GM10248 (cell line): ENCODE measurements at regions not wholly inside any gene's neighbourhood (a gene's known extent, or its start where the extent isn't known, plus 50 kb on each side); places are given as distances from the start of the nearest gene placed in this dataset.

Experiments
- CTCF ChIA-PET: fragments of 300-600 bp; sonication (Branson Sonifier 250); formaldehyde crosslinking; extraction: SDS; loops from one replicate; lab custom pipeline; 2021; ENCODE audit warnings: antibody characterized with exemption; lab: Yijun Ruan, JAX
- POLR2A ChIA-PET: fragments of 350-650 bp; sonication (Branson Sonifier 250); formaldehyde crosslinking; extraction: SDS; loops from one replicate; lab custom pipeline; 2020; ENCODE audit warnings: antibody characterized with exemption; lab: Yijun Ruan, JAX
- DNase-seq: peaks from one replicate; pipeline ENCODE4 v3.0.0; 2012; ENCODE audit errors: extremely low spot score
- CTCF ChIP-seq: IDR thresholded peaks from 2 replicates; pipeline ENCODE4 v1.5.1; 2012; ENCODE audit warnings: mild to moderate bottlenecking, low read depth; ENCODE audit errors: extremely low read depth, missing control alignments, control extremely low read depth

- DNase-seq = no peak
- TF ChIP-seq CTCF = no peak
- CTCF ChIA-PET = no interaction called here
- POLR2A ChIA-PET = no interaction called here
Observed at GRCh38 chr1:81493102-81493869, 307.4 kb upstream of the ADGRL2 start.

GRCh38 chr1:81492628-81493027, 308.1 kb upstream of the ADGRL2 start:
- TF ChIP-seq CTCF = no peak
- ChIA-PET POLR2A (no interaction called here), CTCF (no interaction called here)
- no peak for DNase-seq

GRCh38 chr1:81490614-81491013, 310.1 kb upstream of the ADGRL2 start:
- ChIA-PET CTCF (interaction anchor here (1.7 kb wide), 1 partner anchor 30 kb away, joined by 5 read pairs; no protein-coding TSS in a partner anchor), POLR2A (no interaction called here)
- DNase-seq = no peak
- no peak for TF ChIP-seq CTCF

- POLR2A ChIA-PET = no interaction called here
- CTCF ChIA-PET = interaction anchor here (1.0 kb wide), 1 partner anchor 75 kb away, joined by 4 read pairs; no protein-coding TSS in a partner anchor
- no peak for DNase-seq
- no peak for TF ChIP-seq CTCF
Observed at GRCh38 chr1:81489372-81489934, 311.3 kb upstream of the ADGRL2 start.

- CTCF ChIA-PET = no interaction called here
- no peak for DNase-seq
- POLR2A ChIA-PET = no interaction called here
- TF ChIP-seq CTCF = no peak
Observed at GRCh38 chr1:81484284-81484683, 316.4 kb upstream of the ADGRL2 start.

GRCh38 chr1:81478219-81478618, 322.5 kb upstream of the ADGRL2 start:
- ChIA-PET CTCF (no interaction called here), POLR2A (no interaction called here)
- DNase-seq = no peak
- TF ChIP-seq CTCF = no peak
